NCI-H69 (cell line): ENCODE measurements at regions not wholly inside any gene's neighbourhood (a gene's known extent, or its start where the extent isn't known, plus 50 kb on each side); places are given as distances from the start of the nearest gene placed in this dataset.

Experiments
- DNase-seq: peaks from one replicate; lab custom pipeline; 2025; lab: John Stamatoyannopoulos, UW

GRCh38 chr5:166948679-166949078 is 1342.8 kb upstream of the WWC1 start:
- no peak for DNase-seq

GRCh38 chr5:166952048-166952447 is 1339.4 kb upstream of the WWC1 start:
- DNase-seq: no peak

GRCh38 chr5:166957782-166958181 is 1333.7 kb upstream of the WWC1 start:
- DNase-seq: peak; percentile 52

GRCh38 chr5:166959766-166960165 is 1331.7 kb upstream of the WWC1 start:
- DNase-seq: no peak

- no peak for DNase-seq
These were observed 1330.4 kb upstream of the WWC1 start for GRCh38 chr5:166961028-166961427.

GRCh38 chr5:166961913-166962312 is 1329.5 kb upstream of the WWC1 start:
- no peak for DNase-seq

GRCh38 chr5:166962461-166962860 is 1329.0 kb upstream of the WWC1 start:
- no peak for DNase-seq

- no peak for DNase-seq
These were observed 1327.8 kb upstream of the WWC1 start for GRCh38 chr5:166963596-166963995.

GRCh38 chr5:166977911-166978422 is 1313.5 kb upstream of the WWC1 start:
- DNase-seq: no peak

GRCh38 chr5:166979307-166979895 is 1312.0 kb upstream of the WWC1 start:
- peak; percentile 22 for DNase-seq

- no peak for DNase-seq
These were observed 1310.8 kb upstream of the WWC1 start for GRCh38 chr5:166980666-166981065.

GRCh38 chr5:166982226-166982625 is 1309.2 kb upstream of the WWC1 start:
- no peak for DNase-seq

- DNase-seq: peak; percentile 39
These were observed 1299.8 kb upstream of the WWC1 start for GRCh38 chr5:166991601-166992000.

GRCh38 chr5:166992108-166992507 is 1299.3 kb upstream of the WWC1 start:
- no peak for DNase-seq

GRCh38 chr5:166992874-166993722 is 1298.3 kb upstream of the WWC1 start:
- no peak for DNase-seq

GRCh38 chr5:166994226-166994625 is 1297.2 kb upstream of the WWC1 start:
- no peak for DNase-seq

GRCh38 chr5:167001246-167001645 is 1290.2 kb upstream of the WWC1 start:
- no peak for DNase-seq

GRCh38 chr5:167008705-167009104 is 1282.7 kb upstream of the WWC1 start:
- DNase-seq: no peak

GRCh38 chr5:167011196-167011595 is 1280.2 kb upstream of the WWC1 start:
- no peak for DNase-seq

- DNase-seq: no peak
These were observed 1279.1 kb upstream of the WWC1 start for GRCh38 chr5:167012123-167013034.

GRCh38 chr5:167014401-167015056 is 1276.9 kb upstream of the WWC1 start:
- no peak for DNase-seq

GRCh38 chr5:167020418-167020817 is 1271.0 kb upstream of the WWC1 start:
- no peak for DNase-seq
